ENCODE measurements at regions not wholly inside any gene's neighbourhood (a gene's known extent, or its start where the extent isn't known, plus 50 kb on each side); places are given as distances from the start of the nearest gene placed in this dataset.

GRCh38 chr2:107582487-107582886 is 244.2 kb upstream of the RGPD4 start:
- no peak for DNase-seq

- no peak for DNase-seq
These were observed 242.1 kb upstream of the RGPD4 start for GRCh38 chr2:107584577-107584976.

DNA sequence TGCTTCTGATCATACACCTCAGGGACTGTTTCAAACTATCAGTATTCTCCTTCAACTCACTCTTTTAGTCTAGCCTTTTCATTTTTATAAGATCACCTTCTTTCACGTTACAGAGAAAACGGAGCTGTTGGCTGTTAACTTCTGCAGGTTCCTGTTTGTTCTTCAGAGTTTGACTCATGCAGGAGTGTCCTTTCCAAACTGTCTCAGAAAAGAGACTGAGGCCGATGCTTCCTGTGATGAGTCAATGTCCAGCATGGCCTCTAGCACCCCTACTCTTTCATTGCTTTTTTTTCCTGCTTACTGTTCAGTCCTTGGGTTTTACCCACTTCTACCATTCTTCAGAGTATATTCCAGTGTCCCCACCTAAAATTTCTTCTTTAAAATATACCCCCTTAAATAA is 240.8 kb upstream of the RGPD4 start:
- DNase-seq = no peak

DNA sequence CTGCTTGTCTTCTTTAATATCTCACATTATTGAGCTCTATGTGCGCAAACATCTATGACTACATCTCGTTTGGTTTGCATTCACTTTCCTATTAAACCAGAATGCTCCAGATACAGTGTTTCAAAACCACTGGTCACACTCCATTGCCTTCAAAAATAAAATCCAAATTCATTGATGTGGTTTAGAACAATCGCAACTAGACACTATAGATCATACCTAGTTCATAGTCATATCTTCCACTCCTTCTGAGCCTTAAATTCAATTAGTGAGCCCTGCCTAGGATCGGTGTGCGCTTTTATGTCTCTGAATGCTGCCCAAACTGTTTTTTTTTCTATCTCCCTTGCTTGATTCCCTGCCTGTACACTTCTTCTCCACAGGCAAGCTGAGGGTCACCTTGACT is 238.5 kb upstream of the RGPD4 start:
- no peak for DNase-seq

DNA sequence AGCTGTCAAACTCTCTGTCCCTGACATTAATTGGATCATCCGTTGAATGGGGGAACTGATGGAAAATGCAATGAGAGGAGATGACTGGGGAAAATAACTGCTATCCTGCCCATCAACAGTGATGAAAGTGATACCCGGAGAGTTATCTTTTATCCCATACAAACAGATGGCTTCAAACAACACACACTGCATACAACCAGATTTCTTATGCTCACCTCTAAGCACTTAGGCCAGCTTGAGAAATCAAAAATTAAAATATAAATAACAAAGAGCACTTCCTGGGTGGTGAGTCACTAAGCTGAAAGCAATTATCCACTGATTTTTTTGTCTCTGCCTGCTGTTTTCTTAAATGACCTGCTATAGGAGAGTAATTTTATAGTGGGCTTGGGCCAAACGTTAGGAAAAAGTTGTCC is 237.6 kb upstream of the RGPD4 start:
- no peak for DNase-seq

- DNase-seq = no peak
These were observed 235.0 kb upstream of the RGPD4 start for GRCh38 chr2:107591561-107592279.

- peak in 1 of 4 experiments; percentile 1 for DNase-seq
These were observed 234.4 kb upstream of the RGPD4 start for GRCh38 chr2:107592280-107592624.

- DNase-seq = no peak
These were observed 231.4 kb upstream of the RGPD4 start for GRCh38 chr2:107595285-107595684.

DNA sequence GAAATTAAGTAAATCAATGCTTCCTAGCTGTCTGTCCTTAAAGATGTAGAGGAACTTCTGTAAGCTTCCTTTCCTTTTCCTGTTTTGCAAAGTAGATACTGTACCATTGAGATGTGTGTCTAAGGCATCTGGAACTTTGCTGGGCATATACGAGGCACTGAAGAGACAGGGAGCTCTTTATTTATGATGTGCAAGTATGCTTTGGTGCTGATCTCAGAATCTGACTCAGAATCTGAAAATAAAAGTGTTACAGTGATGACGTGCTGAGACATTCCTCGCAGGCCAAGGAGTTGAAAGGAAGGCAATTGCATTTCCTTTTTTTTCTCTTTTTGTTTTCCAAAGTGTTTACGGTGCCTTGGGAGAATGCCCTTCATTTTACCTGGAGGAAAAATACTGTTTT is 230.9 kb upstream of the RGPD4 start:
- no peak for DNase-seq

DNA sequence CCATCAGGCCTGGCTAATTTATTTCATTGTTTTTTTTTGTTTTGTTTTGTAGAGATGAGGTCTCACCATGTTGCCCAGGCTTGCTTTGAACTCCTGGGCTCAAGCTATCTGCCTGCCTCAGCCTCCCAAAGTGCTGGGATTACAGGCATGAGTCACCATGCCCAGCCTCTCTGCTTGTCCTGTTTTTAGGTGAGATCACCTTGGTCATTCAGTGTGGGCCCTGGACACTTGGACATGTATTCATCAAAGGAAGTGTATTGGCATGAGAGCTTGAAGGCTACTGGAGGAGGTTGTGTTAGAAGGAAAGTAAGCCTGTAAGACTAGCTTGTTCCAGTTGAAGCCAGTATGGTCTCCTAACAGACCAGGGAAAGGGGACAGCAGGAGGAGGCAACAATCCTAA is 229.2 kb upstream of the RGPD4 start:
- no peak for DNase-seq

- DNase-seq = no peak
These were observed 223.9 kb upstream of the RGPD4 start for GRCh38 chr2:107602801-107603200.

DNA sequence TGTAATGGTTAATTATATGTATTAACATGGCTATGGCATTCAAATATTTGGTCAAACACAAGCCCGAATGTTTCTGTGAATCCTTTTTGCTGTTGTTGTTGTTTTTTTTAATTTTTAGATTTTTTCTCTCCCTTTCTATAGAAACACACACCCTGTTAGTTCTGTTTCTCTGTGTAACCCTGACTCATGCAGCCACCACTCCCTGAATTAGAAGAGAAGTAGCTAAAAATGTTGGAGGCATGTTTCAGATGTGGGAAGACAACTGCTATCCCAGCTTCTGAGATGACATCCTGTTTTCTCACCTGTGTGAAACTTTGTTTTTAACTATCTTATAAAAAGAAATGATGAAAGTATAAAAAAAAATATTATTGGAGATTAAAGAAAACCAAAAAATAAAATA is 219.6 kb upstream of the RGPD4 start:
- DNase-seq = no peak

DNA sequence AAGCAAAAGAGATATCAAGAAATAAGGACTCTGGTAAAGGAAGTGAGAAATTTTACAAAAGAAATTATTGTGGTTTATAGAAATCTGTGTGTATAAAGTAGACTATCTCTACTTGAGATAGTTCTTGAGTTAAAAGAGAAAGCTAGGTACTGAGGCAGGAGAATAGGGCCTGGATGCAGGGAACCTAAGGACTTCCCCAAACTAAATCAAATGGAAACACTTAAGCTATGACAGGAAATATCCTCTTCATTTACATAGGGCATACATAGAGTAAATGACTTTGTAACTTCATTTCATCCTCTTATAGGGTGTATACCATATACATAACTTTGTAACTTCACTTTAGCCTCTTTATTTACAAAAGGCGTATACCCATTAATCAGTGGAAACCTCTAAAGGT is 219.2 kb upstream of the RGPD4 start:
- no peak for DNase-seq

GRCh38 chr2:107615039-107615438 is 211.7 kb upstream of the RGPD4 start:
- no peak for DNase-seq

DNA sequence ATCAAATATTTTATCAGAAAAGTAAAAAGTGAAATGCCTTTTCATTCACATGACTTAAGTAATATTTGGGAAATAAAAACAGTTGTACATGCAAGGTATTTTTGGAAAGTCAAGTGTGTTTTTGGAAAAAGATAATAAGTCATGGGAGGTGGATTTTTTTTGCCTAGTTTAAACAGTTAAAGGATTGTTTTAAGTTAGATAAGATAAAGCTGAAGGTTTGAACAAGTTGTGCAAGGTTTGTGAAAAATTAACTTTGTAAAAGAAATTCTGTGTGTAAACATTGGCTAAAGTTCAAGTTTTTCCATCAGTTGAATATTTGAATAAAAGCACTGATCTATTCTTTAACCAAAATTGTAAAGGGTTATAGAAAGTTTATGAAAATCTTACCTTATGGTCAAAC is 207.9 kb upstream of the RGPD4 start:
- no peak for DNase-seq

DNA sequence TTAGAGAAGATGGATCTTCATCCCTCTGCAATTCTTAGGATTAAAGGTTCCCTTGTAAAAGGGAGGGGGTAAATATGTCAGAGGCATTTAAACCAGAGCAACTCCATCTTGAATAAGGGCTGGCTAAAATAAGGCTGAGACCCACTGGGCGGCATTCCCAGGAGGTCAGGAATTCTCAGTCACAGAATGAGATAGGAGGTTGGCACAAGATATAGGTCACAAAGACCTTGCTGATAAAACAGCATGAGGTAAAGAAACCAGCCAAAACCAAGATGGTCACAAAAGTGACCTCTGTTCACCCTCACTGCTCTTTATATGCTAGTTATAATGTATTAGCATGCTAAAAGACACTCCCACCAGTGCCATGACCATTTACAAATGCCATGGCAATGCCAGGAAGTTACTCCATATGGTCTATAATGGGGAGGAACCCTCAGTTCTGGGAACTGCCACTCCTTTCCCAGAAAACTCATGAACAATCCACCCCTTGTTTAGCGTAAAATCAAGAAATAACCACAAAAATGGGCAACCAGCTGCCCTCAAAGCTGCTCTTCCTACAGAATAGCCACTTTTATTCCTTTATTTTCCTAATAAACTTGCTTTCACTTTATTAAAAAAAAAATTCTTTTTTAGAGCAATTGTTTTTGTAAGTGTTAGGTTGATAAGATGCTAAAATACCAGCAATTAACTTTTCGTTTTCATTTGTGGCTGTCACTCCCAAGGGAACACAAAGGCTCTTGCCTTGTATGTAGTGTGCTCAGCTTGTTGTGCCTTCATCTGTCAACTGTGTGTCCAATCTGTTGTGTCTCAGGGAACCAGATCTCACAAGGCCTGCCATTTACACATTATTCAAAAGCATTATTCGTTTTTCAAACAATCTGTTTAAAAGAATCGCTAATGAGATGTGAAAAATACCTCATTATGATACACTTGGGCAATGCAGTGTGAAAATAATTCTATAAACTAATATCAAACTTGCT is 205.2 kb upstream of the RGPD4 start:
- DNase-seq = no peak

DNA sequence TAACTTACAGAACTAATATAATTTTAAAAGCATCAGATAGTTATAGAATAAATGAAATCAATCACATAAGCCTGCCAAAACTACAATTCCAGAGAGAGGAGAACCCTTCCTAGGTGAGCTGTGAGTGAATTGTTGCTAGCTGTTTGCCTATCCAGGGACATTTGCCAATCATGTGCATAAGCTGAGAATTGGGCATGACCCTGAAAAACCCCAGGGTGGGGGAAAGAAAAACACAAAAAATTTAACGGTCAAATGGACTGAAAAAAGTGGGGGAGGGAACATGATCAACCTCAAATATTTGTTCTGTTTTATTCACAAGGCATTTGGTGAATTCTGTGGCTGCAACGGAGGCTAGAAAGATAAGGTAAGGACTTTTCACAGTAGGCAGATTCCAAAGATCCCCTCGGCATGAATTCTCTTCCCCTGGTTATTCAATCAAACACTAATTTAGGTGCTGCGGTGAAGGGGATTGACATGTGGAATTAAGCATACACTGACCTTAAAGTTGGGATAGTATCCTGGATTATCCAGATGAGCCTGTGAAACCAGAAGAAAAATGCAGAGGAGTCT is 203.9 kb upstream of the RGPD4 start:
- no peak for DNase-seq

DNA sequence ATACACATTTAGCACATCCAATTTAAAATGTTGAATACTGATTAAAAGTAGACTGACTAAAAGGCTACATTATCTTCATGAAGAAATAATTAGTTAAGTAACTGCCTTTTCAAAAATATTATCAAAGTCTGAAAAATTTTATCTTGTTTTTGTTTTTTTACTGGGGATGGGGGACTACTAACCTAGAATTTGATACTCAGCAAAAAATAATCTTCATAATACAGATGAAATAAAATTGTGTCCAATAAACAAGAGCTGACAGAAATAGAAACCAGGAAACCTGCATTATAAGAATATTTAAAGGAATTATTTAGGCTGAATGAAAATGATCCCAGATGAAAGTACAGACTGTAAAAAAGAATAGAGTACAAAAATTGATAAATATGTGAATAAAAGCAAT is 200.7 kb upstream of the RGPD4 start:
- no peak for DNase-seq

GRCh38 chr2:107627164-107627563 is 199.5 kb upstream of the RGPD4 start:
- no peak for DNase-seq

GRCh38 chr2:107627926-107628325 is 198.8 kb upstream of the RGPD4 start:
- DNase-seq = no peak

GRCh38 chr2:107633580-107634147 is 193.0 kb upstream of the RGPD4 start:
- DNase-seq = peak in 2 of 4 experiments; percentile 1

- DNase-seq = no peak
These were observed 192.5 kb upstream of the RGPD4 start for GRCh38 chr2:107634172-107634571.

DNA sequence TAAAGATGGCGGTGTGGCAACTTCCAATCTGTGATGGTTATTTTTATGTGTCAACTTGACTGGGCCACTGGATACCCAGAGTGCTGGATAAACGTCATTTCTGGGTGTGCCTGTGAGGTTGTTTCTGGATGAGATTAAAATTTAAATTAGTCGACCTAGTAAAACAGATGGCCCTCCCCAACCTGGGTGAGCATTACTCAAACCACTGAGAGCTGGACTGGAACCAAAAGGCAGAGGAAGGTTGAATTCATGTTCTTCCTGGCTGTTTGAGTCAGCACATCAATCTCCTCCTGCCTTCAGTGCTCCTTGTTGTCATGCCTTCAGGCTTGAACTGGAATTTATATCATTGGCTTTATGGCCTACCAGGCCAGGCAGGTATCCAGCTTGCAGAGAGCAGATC is 190.8 kb upstream of the RGPD4 start:
- DNase-seq = no peak

All from suppressor macrophage (primary cell).